NT2/D1 (cell line): ENCODE measurements at regions not wholly inside any gene's neighbourhood (a gene's known extent, or its start where the extent isn't known, plus 50 kb on each side); places are given as distances from the start of the nearest gene placed in this dataset.
A peak's percentile ranks its signal among the peaks of the same experiment; 100 is the strongest.

Experiments used
- DNase-seq: peaks from one replicate; pipeline ENCODE4 v3.0.0-alpha.2; 2011; ENCODE audit warnings: low read depth, low spot score
- H3K27me3 ChIP-seq: 2 replicates; pipeline ENCODE4 v1.6.0; 2011; ENCODE audit warnings: mild to moderate bottlenecking; ENCODE audit not compliant: insufficient read length, insufficient read depth
- H3K36me3 ChIP-seq: 2 replicates; pipeline ENCODE4 v1.6.1; 2011; ENCODE audit warnings: mild to moderate bottlenecking, low read length, mixed read lengths; ENCODE audit not compliant: insufficient read depth, insufficient read length
- H3K4me1 ChIP-seq: 2 replicates; pipeline ENCODE4 v1.5.1; 2011; ENCODE audit not compliant: insufficient read depth, insufficient read length
- H3K4me3 ChIP-seq: 2 replicates; pipeline ENCODE4 v1.5.1; 2011; ENCODE audit warnings: low read depth; ENCODE audit not compliant: insufficient read length
- H3K9ac ChIP-seq: 2 replicates; pipeline ENCODE4 v1.6.0; 2011; ENCODE audit warnings: low read depth; ENCODE audit not compliant: insufficient read length
- H3K9me3 ChIP-seq: 2 replicates; pipeline ENCODE4 v1.5.1; 2011; ENCODE audit warnings: mild to moderate bottlenecking, low read length; ENCODE audit not compliant: insufficient read depth
- SUZ12 ChIP-seq: IDR thresholded peaks from 2 replicates; pipeline ENCODE4 v1.6.1; 2011; ENCODE audit not compliant: insufficient read length, insufficient read depth; ENCODE audit errors: extremely low read depth
- YY1 ChIP-seq: IDR thresholded peaks from 2 replicates; pipeline ENCODE4 v1.6.1; 2011; ENCODE audit not compliant: insufficient read length, insufficient read depth
- ZNF274 ChIP-seq: IDR thresholded peaks from 2 replicates; pipeline ENCODE4 v1.6.1; 2011; ENCODE audit warnings: mild to moderate bottlenecking, low read depth, low read length

GRCh38 chr6:168369786-168370185, 50.2 kb upstream of the DACT2 start:
- peaks cover 14% of the 10 kb centered on the region; the same call in 1 of the 2 replicates for H3K9me3 ChIP-seq
- H3K9ac ChIP-seq = no peak overlapping the region
- H3K27me3 ChIP-seq = peaks cover 2% of the 10 kb centered on the region
- no peak overlapping the region for H3K4me3 ChIP-seq
- no peak for DNase-seq
- no peaks in the 10 kb centered on the region for H3K36me3 ChIP-seq
- TF ChIP-seq YY1 = no peak
- TF ChIP-seq SUZ12 = no peak
- no peak for TF ChIP-seq ZNF274
- peaks cover 2% of the 10 kb centered on the region for H3K4me1 ChIP-seq

DNA sequence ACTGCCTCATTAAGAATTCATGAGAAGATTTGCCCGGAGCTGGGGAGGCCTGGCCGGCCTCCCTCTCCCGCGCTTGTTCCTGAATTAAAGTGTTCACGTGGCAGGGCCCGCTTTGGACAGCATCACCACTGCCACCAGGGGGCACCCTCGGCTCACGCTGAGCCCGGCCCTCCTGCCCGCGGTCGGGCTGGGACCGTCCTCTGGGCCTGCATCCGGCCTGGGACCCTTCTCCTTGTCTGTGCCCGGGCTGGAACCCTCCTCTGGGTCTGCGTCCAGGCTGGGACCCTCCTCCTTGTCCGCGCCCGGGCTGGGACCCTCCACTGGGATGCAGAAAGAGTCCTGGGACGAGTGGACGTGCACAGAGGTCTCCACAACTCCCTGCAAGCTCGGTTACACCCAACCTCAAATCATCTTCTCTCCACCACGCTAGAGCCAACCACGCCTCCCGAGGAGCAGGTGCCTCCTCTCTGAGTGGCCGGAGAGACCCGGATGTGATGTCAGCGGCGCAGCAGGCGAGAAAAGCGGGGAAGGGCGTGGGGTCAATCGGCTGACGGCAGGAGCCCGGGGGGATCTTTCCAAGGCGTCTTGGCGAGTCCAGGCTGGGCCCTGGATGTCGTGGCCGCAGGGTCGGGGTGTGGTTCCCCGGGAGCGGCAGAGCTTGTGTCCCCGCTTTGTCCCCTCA, 50.9 kb upstream of the DACT2 start:
- no peaks in the 10 kb centered on the region for H3K36me3 ChIP-seq
- DNase-seq = peak; percentile 56
- TF ChIP-seq SUZ12 (no peak), ZNF274 (no peak), YY1 (no peak)
- H3K4me3 ChIP-seq = no peak overlapping the region
- peaks cover 11% of the 10 kb centered on the region; the same call in 1 of the 2 replicates for H3K9me3 ChIP-seq
- H3K27me3 ChIP-seq = peaks cover 2% of the 10 kb centered on the region
- H3K4me1 ChIP-seq = peaks cover 2% of the 10 kb centered on the region
- H3K9ac ChIP-seq = no peak overlapping the region

- TF ChIP-seq SUZ12 (no peak), YY1 (no peak), ZNF274 (no peak)
- Histone ChIP-seq H3K4me3 (no peak overlapping the region), H3K36me3 (no peaks in the 10 kb centered on the region), H3K4me1 (peaks cover 2% of the 10 kb centered on the region), H3K9me3 (peaks cover 6% of the 10 kb centered on the region; the same call in 1 of the 2 replicates), H3K27me3 (peaks cover 2% of the 10 kb centered on the region), H3K9ac (no peak overlapping the region)
- no peak for DNase-seq
These were observed 51.6 kb upstream of the DACT2 start for GRCh38 chr6:168371185-168371584.

GRCh38 chr6:168371618-168371980, 52.0 kb upstream of the DACT2 start:
- Histone ChIP-seq H3K9me3 (peaks cover 2% of the 10 kb centered on the region; the same call in 1 of the 2 replicates), H3K36me3 (no peaks in the 10 kb centered on the region), H3K27me3 (peaks cover 2% of the 10 kb centered on the region), H3K9ac (no peak overlapping the region), H3K4me1 (peaks cover 2% of the 10 kb centered on the region), H3K4me3 (no peak overlapping the region)
- no peak for TF ChIP-seq SUZ12
- TF ChIP-seq ZNF274 = no peak
- TF ChIP-seq YY1 = no peak
- DNase-seq = no peak

- Histone ChIP-seq H3K9me3 (no peaks in the 10 kb centered on the region), H3K4me1 (peaks cover 2% of the 10 kb centered on the region), H3K4me3 (no peak overlapping the region), H3K36me3 (no peaks in the 10 kb centered on the region), H3K27me3 (peaks cover 2% of the 10 kb centered on the region), H3K9ac (no peak overlapping the region)
- no peak for DNase-seq
- TF ChIP-seq SUZ12 = no peak
- no peak for TF ChIP-seq ZNF274
- no peak for TF ChIP-seq YY1
These were observed 52.6 kb upstream of the DACT2 start for GRCh38 chr6:168371981-168372711.

DNA sequence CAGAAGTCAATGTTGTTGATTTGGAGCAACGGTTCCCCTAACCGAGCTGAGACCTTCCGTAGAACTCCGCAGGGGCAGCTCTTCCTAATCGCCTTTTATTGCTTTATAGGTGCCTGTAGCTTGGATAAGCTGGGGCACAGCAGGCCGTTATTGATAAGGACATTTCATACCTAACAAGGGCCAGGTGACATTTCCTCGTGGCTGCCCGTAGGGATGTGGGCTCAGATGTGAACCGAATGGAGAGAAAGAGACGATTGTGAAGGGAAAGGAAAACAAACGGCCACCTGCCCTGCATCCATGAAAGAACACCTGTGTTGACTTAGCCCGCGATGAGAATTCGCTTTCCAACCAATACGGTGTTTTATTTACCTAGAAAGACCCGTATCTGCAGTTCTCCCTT, 53.3 kb upstream of the DACT2 start:
- no peak for DNase-seq
- Histone ChIP-seq H3K36me3 (no peaks in the 10 kb centered on the region), H3K27me3 (peaks cover 2% of the 10 kb centered on the region), H3K4me3 (no peak overlapping the region), H3K9ac (no peak overlapping the region), H3K4me1 (peaks cover 2% of the 10 kb centered on the region), H3K9me3 (no peaks in the 10 kb centered on the region)
- TF ChIP-seq YY1 (no peak), SUZ12 (no peak), ZNF274 (no peak)

DNA sequence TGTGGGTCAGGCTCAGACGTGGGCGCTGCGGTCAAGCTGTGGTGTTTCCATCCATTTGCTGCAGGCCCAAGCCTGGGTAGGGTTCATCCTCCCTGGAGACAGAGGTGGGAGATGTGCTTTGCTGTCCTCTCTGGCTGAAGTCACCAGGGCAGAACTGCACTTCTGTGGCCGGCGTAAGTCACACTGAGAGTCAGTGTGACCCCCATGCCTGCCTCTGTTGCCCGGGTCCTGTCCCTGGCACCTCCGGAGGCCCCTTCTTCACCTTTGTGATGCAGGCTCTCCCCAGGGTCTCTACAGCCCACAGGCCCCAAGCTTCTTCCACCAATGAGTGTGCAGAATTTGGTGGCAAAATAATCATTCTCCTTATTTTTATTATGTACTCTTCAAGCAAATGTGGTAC, 53.8 kb upstream of the DACT2 start:
- TF ChIP-seq YY1 (no peak), ZNF274 (no peak), SUZ12 (no peak)
- peaks cover 2% of the 10 kb centered on the region; the same call in 1 of the 2 replicates for H3K9me3 ChIP-seq
- peaks cover 2% of the 10 kb centered on the region for H3K4me1 ChIP-seq
- H3K27me3 ChIP-seq = peaks cover 2% of the 10 kb centered on the region
- H3K4me3 ChIP-seq = no peak overlapping the region
- DNase-seq = no peak
- no peaks in the 10 kb centered on the region for H3K36me3 ChIP-seq
- H3K9ac ChIP-seq = no peak overlapping the region
